Fibroblast of the aortic adventitia (primary cell): ENCODE measurements at regions not wholly inside any gene's neighbourhood (a gene's known extent, or its start where the extent isn't known, plus 50 kb on each side); places are given as distances from the start of the nearest gene placed in this dataset.

Experiments
- DNase-seq: peaks from one replicate; pipeline ENCODE4 v3.0.0-alpha.2; 2010; ENCODE audit warnings: low read depth
- H3K4me3 ChIP-seq: 2 replicates; pipeline ENCODE4 v1.5.1; 2011; ENCODE audit warnings: low read depth, mild to moderate bottlenecking, control low read depth, low read length, moderate library complexity
- TF ChIP-seq, protein P1 (sequence below): IDR thresholded peaks from 2 replicates; pipeline ENCODE4 v1.5.1; 2011; ENCODE audit warnings: mild to moderate bottlenecking, low read length, control low read depth, inconsistent platforms; ENCODE audit not compliant: insufficient read depth

- H3K4me3 ChIP-seq, result no peak overlapping the region
Measured at GRCh38 chr14:84688297-84689025, 841.5 kb upstream of the FLRT2 start.

DNA sequence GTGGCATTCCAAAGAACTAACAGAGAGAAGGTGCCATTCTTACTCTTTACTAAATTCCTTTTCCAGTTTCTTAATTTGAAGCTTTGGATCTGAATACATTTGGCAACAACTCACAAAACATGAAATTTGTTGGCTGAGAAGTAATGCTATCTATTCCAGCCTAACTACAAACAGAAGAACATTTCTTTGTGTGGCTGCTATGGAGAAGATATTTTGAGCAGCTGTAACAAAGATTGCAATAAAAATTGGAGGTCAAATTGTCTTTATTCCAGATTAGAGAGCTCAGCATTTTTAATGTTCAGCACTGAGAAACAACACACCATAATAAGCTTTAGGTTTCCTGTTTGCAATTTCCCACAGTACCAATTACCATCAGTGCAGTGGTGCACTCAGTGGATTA is 835.8 kb upstream of the FLRT2 start:
- H3K4me3 ChIP-seq, result no peak overlapping the region
- TF ChIP-seq, protein P1, sequence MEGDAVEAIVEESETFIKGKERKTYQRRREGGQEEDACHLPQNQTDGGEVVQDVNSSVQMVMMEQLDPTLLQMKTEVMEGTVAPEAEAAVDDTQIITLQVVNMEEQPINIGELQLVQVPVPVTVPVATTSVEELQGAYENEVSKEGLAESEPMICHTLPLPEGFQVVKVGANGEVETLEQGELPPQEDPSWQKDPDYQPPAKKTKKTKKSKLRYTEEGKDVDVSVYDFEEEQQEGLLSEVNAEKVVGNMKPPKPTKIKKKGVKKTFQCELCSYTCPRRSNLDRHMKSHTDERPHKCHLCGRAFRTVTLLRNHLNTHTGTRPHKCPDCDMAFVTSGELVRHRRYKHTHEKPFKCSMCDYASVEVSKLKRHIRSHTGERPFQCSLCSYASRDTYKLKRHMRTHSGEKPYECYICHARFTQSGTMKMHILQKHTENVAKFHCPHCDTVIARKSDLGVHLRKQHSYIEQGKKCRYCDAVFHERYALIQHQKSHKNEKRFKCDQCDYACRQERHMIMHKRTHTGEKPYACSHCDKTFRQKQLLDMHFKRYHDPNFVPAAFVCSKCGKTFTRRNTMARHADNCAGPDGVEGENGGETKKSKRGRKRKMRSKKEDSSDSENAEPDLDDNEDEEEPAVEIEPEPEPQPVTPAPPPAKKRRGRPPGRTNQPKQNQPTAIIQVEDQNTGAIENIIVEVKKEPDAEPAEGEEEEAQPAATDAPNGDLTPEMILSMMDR, result no peak
- no peak for DNase-seq

More at GRCh38 chr14:84688297-84689025, 841.5 kb upstream of the FLRT2 start:
- TF ChIP-seq, protein P1, result no peak
- no peak for DNase-seq

- DNase-seq, result no peak
- TF ChIP-seq, protein P1, result no peak
- no peak overlapping the region for H3K4me3 ChIP-seq
Measured at GRCh38 chr14:84704601-84705000, 825.3 kb upstream of the FLRT2 start.

DNA sequence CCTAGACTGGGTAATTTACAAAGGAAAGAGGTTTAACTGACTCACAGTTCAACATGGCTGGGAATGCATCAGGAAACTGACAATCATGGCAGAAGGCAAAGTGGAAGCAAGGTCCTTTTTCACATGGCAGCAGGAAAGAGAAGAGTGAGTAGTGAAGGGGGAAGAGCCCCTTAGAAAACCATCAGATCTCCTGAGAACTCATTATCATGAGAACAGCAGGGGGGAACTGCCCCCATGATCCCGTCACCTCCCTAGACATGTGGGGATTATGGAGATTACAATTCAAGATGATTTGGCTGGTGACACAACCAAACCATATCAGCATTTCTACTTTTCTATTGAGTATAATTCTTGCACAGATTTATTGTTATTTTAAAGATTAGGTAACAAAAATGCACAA is 822.1 kb upstream of the FLRT2 start:
- TF ChIP-seq, protein P1, result no peak
- no peak for DNase-seq
- no peak overlapping the region for H3K4me3 ChIP-seq

GRCh38 chr14:84708865-84709264 is 821.1 kb upstream of the FLRT2 start:
- no peak overlapping the region for H3K4me3 ChIP-seq
- DNase-seq, result no peak
- TF ChIP-seq, protein P1, result no peak

DNA sequence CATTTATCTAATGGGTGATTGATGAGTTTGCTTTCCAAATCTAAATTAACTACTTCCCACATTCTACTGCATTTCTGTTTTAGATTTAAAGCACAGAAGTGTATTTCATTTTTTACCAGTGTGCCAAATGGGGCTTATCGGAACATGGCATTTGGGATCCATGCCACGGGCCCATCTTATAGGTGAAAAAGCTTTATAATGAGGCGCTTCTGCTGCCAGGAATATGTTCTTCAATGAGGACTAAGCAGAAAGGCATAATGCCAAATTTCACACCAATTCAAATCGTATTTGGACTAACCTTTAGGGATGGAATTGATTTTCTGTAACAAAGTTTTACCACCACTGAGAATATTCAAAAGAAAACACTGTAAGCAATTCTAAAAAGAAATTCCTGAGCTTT is 803.5 kb upstream of the FLRT2 start:
- no peak for DNase-seq
- no peak overlapping the region for H3K4me3 ChIP-seq
- TF ChIP-seq, protein P1, result no peak
